HepG2 (cell line): ENCODE measurements at regions not wholly inside any gene's neighbourhood (a gene's known extent, or its start where the extent isn't known, plus 50 kb on each side); places are given as distances from the start of the nearest gene placed in this dataset.

Source experiments
- ATAC-seq: fragments of 200-7000 bp; cut with Tn5 transposase; 3 replicates; pipeline ENCODE4 v1.9.1; 2020; ENCODE audit warnings: mild to moderate bottlenecking, moderate library complexity
- BruUV-seq: library from RNA; stranded (reverse); fragments of 400-500 nt; replicated peaks from 2 replicates; lab custom pipeline; 2021; lab: Mats Ljungman, UMichigan
- CTCF ChIA-PET: fragments of 300-600 bp; formaldehyde crosslinking; extraction: SDS; loops from one replicate; lab custom pipeline; 2021; ENCODE audit warnings: low total read pairs, inconsistent platforms, low intra/inter-chr PET ratio; lab: Yijun Ruan, JAX
- POLR2A ChIA-PET: fragments of 350-600 bp; sonication (Branson Sonifier 250); formaldehyde crosslinking; loops from one replicate; lab custom pipeline; 2020; ENCODE audit warnings: antibody characterized with exemption, inconsistent platforms; lab: Yijun Ruan, JAX
- DNase-seq: peaks from one replicate; pipeline ENCODE4 v3.0.0-alpha.2; 2015; ENCODE audit warnings: low spot score
- FAIRE-seq: peaks from 3 replicates; lab custom pipeline; 2011; peaks lifted over from hg19 to GRCh38; lab: Jason Lieb, UNC
- H2AFZ ChIP-seq: one replicate; pipeline ENCODE4 v1.6.1; 2011; ENCODE audit warnings: low read length, inconsistent platforms
- H3K27ac ChIP-seq: fragments of 300-600 bp; 3 replicates; pipeline ENCODE4 v1.8.0; 2011; ENCODE audit warnings: mixed run types, mild to moderate bottlenecking, mixed read lengths, low read length, inconsistent platforms; ENCODE audit not compliant: insufficient read depth; ENCODE audit errors: extremely low read length
- H3K27me3 ChIP-seq, 2 experiments: fragments of 200-600 bp in 1 of 2; 2 replicates in 1 of 2; 3 replicates in 1 of 2; pipeline versions ENCODE4 v1.6.0 to v1.8.0; 2011; ENCODE audit warnings: low read length in 2 of 2, mild to moderate bottlenecking in 2 of 2, moderate library complexity in 2 of 2, inconsistent platforms in 1 of 2; ENCODE audit not compliant: insufficient read depth in 2 of 2, control insufficient read depth in 1 of 2
- H3K36me3 ChIP-seq, 2 experiments: fragments of 200-600 bp in 1 of 2; replicated peaks in 1 of 2; 2 replicates in 1 of 2; 3 replicates in 1 of 2; pipeline versions ENCODE4 v1.5.1 to v1.8.0; 2011; ENCODE audit warnings: low read length in 2 of 2, inconsistent platforms in 1 of 2; ENCODE audit not compliant: insufficient read depth in 2 of 2, control insufficient read depth in 1 of 2
- H3K4me1 ChIP-seq: 2 replicates; pipeline ENCODE4 v1.5.1; 2012; ENCODE audit warnings: low read length, inconsistent platforms; ENCODE audit not compliant: insufficient read depth
- H3K4me2 ChIP-seq: 2 replicates; pipeline ENCODE4 v1.6.0; 2011; ENCODE audit warnings: low read depth, low read length, inconsistent platforms
- H3K4me3 ChIP-seq, 3 experiments: fragments of 200-600 bp in 1 of 3; sonication (generic), shearing (Covaris generic) in 1 of 3; replicated peaks in 1 of 3; 2 replicates each; pipeline ENCODE4 v1.5.1; 2011 to 2016; ENCODE audit warnings: low read length in 3 of 3, inconsistent platforms in 2 of 3, low read depth in 2 of 3, mild to moderate bottlenecking in 2 of 3, control low read depth in 1 of 3, mixed read lengths in 1 of 3; ENCODE audit not compliant: insufficient read depth in 1 of 3
- H3K79me2 ChIP-seq: one replicate; pipeline ENCODE4 v1.6.1; 2011; ENCODE audit warnings: low read length, inconsistent platforms; ENCODE audit not compliant: insufficient read depth
- H3K9ac ChIP-seq: 2 replicates; pipeline ENCODE4 v1.6.0; 2011; ENCODE audit warnings: mild to moderate bottlenecking, low read depth, low read length, inconsistent platforms; ENCODE audit not compliant: insufficient read depth
- H3K9me3 ChIP-seq: 2 replicates; pipeline ENCODE4 v1.5.1; 2012; ENCODE audit warnings: mild to moderate bottlenecking, low read length
- H4K20me1 ChIP-seq: 2 replicates; pipeline ENCODE4 v1.6.0; 2011; ENCODE audit warnings: inconsistent platforms, mild to moderate bottlenecking, low read length, moderate library complexity; ENCODE audit not compliant: insufficient read depth
- BRD4 ChIP-seq: sonication (generic); formaldehyde crosslinking; IDR thresholded peaks from 2 replicates; pipeline ENCODE4 v1.4.0; 2020; ENCODE audit warnings: missing genetic modification reagents
- NFE2L2 ChIP-seq: fragments of 150-350 bp; IDR thresholded peaks from 2 replicates; pipeline ENCODE4 v1.6.1; 2014; ENCODE audit warnings: low read length
- SRF ChIP-seq: IDR thresholded peaks from 2 replicates; pipeline ENCODE4 v1.6.1; 2011; ENCODE audit warnings: mild to moderate bottlenecking, low read depth, low read length, moderate library complexity
- ZMYM3 ChIP-seq: sonication (generic); formaldehyde crosslinking; IDR thresholded peaks from 2 replicates; pipeline ENCODE4 v1.5.1; 2020; ENCODE audit warnings: mild to moderate bottlenecking, missing genetic modification reagents
- ZNF143 ChIP-seq: sonication (generic); formaldehyde crosslinking; IDR thresholded peaks from 2 replicates; pipeline ENCODE4 v1.4.0; 2020; ENCODE audit warnings: missing genetic modification reagents
- ZNF510 ChIP-seq: sonication (generic); formaldehyde crosslinking; IDR thresholded peaks from 2 replicates; pipeline ENCODE4 v1.4.0; 2020; ENCODE audit warnings: low read depth, mild to moderate bottlenecking, missing genetic modification reagents
- ZNF629 ChIP-seq: sonication (generic); formaldehyde crosslinking; conservative IDR thresholded peaks from 2 replicates; pipeline ENCODE4 v1.5.0; 2020; ENCODE audit warnings: missing genetic modification reagents
- ZNF768 ChIP-seq: sonication (generic); formaldehyde crosslinking; IDR thresholded peaks from 2 replicates; pipeline ENCODE4 v1.4.0; 2020; ENCODE audit warnings: missing genetic modification reagents
- ZNF879 ChIP-seq: sonication (generic); formaldehyde crosslinking; IDR thresholded peaks from 2 replicates; pipeline ENCODE4 v1.8.1; 2023; ENCODE audit warnings: missing genetic modification reagents
- WGBS: methylation state at CpG from one replicate; pipeline ENCODE4 v1.1.6; 2017; ENCODE audit warnings: low lambda C conversion rate; 5-methylcytosine and 5-hydroxymethylcytosine counted together
- in situ Hi-C: cut with HindIII; loops from 2 replicates; pipeline ENCODE4 v1.10.0; 2017; ENCODE audit warnings: low pct_unique_long_range_greater_than_20kb; ENCODE audit not compliant: extremely low pct_ligation_motif_present
- intact Hi-C: fragments of 100-400 bp; cut with micrococcal nuclease; formaldehyde crosslinking; loops from one replicate; pipeline ENCODE4 v1.10.0; 2022; ENCODE audit not compliant: unreplicated experiment

DNA sequence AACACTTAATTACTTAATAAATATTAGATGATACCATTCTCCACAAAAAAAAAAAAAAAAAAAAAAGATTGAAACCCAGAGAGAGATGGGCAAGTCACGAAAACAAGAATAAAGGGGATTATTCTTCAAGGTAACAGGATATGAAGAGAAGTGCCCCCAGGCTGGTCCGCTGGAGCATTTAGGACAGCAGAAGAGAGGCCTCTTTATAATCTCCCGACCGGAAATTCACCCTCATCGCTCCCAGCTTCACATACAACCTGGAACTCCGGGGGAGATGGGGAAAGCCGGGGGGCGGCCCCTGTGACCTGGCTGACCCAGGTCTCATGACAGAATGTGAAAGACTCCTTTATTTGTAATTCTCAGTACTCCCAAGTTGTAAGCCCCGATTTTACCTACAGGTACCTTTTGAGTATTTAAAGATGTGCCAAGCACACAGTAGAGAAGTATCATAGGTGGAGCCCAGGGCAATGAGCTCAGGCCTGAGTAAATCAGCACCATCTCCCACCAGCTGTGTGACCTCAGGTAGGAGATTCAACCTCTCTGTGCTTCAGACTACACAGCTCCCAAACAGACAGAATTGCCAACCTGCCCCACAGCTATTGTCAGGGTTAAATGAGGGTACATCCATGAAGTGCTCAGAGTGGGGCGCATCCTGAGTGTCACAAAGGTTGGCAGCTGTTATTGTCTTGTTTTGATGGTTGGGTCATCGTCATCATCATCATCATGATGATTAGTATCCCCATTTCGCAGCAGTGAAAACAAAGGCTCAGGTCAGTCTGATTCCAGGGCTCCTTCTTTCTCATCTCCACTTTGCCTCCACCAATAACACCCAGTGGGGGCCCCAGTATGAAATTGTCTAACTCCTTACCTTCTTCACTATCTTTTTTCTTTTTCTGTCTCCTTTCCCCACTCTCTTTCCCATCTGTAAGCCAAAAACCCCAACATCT lies 148.4 kb downstream of the PSMG1 start:
- Histone ChIP-seq H3K79me2 (no peaks in the 10 kb centered on the region), H3K27me3 (no peaks in the 10 kb centered on the region), H3K9ac (peak overlapping the region; percentile 13; the same call in 1 of the 2 replicates), H3K27ac (peak overlapping the region; percentile 72), H3K4me2 (peak overlapping the region; percentile 41), H3K9me3 (no peaks in the 10 kb centered on the region), H3K4me3 (no peak overlapping the region), H3K36me3 (no peaks in the 10 kb centered on the region), H2AFZ (no peak overlapping the region), H4K20me1 (no peaks in the 10 kb centered on the region), H3K4me1 (peaks cover 86% of the 10 kb centered on the region)
- in situ Hi-C loops, result no loop called here
- ATAC-seq, result peak; percentile 21; the same call in 2 of the 3 replicates
- no TSS peak for BruUV-seq
- WGBS, result 69% methylated on average over 9 of the region's 12 CpGs
- TF ChIP-seq ZNF768, result peak; percentile 91
- TF ChIP-seq BRD4 (CRISPR knock-in tag), result peak; percentile 58; the same call in 1 of the 2 replicates
- 0 out of 2 replicates have a peak, but pooled peaks have one; percentile 13 for TF ChIP-seq ZNF510 (CRISPR knock-in tag)
- peak; percentile 72 for TF ChIP-seq ZNF629 (CRISPR knock-in tag)
- no peak for TF ChIP-seq ZNF879
- TF ChIP-seq SRF, result no peak
- no peak for TF ChIP-seq NFE2L2
- no peak for TF ChIP-seq ZNF143 (CRISPR knock-in tag)
- peak; percentile 90 for TF ChIP-seq ZMYM3
- intact Hi-C loops, result loop anchor here (5.0 to 10.0 kb wide), 6 partner anchors 50 to 448 kb away; partner anchors contain the start of gene ETS2
- ChIA-PET CTCF (no interaction called here), POLR2A (interaction anchor here (0.7 to 1.3 kb wide), 5 partner anchors 14 to 203 kb away, joined by 3 to 7 read pairs (median 4); no protein-coding TSS in a partner anchor)
- DNase-seq, result no peak
- no peak for FAIRE-seq
